ENCODE measurements at regions not wholly inside any gene's neighbourhood (a gene's known extent, or its start where the extent isn't known, plus 50 kb on each side); places are given as distances from the start of the nearest gene placed in this dataset.

DNA sequence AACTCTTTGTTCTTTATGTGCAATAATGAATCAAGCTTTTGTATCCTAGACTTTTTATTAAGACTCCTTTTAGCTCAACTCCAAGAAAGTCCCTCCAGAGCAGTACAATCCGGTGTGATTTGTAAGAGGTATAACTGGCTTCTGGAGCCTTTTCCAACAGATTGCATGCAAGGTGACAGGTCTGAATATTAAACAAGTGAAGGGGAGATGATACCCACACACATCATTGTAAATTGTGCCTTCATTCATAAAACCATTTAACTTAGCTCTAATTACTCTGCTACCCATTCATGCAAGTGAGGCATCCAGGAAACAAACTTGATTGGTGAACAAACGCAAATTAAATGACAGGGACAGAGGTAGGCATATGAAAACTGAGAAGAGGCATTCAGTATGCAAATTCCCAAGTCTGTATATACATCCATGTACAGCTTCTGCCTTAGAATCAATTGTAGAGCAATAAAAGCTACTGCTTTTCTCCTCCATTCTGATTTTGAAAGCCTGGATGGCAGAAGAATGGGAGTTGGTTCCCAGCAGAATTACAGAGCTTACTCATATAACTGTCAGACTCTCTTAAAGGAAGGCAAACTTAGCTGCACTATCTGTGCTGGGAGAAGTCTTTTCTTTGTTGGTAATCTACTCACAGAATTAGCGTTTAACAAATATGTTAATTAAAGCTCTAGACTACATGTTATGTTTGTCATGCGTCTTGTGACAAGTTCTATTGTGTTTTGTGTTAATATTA lies 261.0 kb upstream of the CDH6 start:
- intact Hi-C loops (cut with micrococcal nuclease), result no loop called here
- Histone ChIP-seq H3K27me3 (ENCODE audit: control insufficient read depth in 2 of 2, insufficient read depth in 2 of 2, low read length in 2 of 2) (no peaks in the 10 kb centered on the region), H3K9ac (replicated peaks; ENCODE audit: extremely low read depth, insufficient read depth, low read length) (no peak overlapping the region), H3K27ac (ENCODE audit: insufficient read depth, low read depth, low read length) (no peak overlapping the region), H3K4me2 (ENCODE audit: insufficient read depth, low read length) (no peak overlapping the region), H3K79me2 (ENCODE audit: control insufficient read depth, insufficient read depth, low read length) (no peaks in the 10 kb centered on the region), H3K9me1 (replicated peaks; ENCODE audit: control insufficient read depth, extremely low read depth, insufficient read depth, low read length) (no peaks in the 10 kb centered on the region), H3K4me1 (ENCODE audit: control insufficient read depth, extremely low read depth, insufficient read depth, low read length) (no peaks in the 10 kb centered on the region), H3K4me3 (replicated peaks in 1 of 3; ENCODE audit: insufficient read depth in 1 of 3, low read depth in 1 of 3, low read length in 3 of 3) (no peak overlapping the region), H4K20me1 (replicated peaks; ENCODE audit: control insufficient read depth, extremely low read depth, insufficient read depth, low read length) (no peaks in the 10 kb centered on the region), H3K36me3 (ENCODE audit: control insufficient read depth in 2 of 2, extremely low read depth in 1 of 2, insufficient read depth in 2 of 2, low read length in 2 of 2) (no peaks in the 10 kb centered on the region), H2AFZ (ENCODE audit: low read depth, low read length) (no peak overlapping the region), H3K9me3 (replicated peaks; ENCODE audit: control insufficient read depth, insufficient read depth, low read length) (no peaks in the 10 kb centered on the region)
- FAIRE-seq, result no peak
- no peak for DNase-seq (ENCODE audit: low read depth, low spot score)
- CTCF ChIA-PET, result no interaction called here
- POLR2A ChIA-PET, result no interaction called here
- no TSS peak for BruUV-seq (replicated peaks)
- TF ChIP-seq POLR2A (IDR thresholded peaks at IDR 0.05; ENCODE audit: low read depth, low read length), result no peak
- no peak for TF ChIP-seq GATA2 (IDR thresholded peaks at IDR 0.05; ENCODE audit: insufficient read depth, insufficient read length, low read depth, low read length)
- dilution Hi-C loops (cut with MboI; ENCODE audit: extremely low pct_ligation_motif_present, low sequenced_read_pairs), result no loop called here

DNA sequence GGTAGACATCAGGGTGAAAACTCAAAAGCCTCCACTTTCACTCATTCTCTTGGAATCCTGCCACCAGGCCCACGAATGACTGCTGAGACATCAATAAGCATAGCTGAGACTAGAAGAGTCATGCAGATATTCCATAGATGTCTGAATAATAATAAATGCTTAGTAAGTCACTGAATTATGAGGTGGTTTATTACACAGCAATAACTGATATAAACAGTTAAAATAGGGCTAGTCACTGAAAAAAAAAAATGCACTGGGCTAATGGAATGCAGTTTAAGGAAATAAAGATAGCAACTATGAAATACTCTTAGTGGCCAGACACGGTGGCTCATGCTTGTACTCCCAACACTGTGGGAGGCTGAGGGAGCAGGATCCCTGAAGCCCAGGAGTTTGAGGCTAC lies 262.8 kb upstream of the CDH6 start:
- POLR2A ChIA-PET, result no interaction called here
- H4K20me1 ChIP-seq (replicated peaks; ENCODE audit: control insufficient read depth, extremely low read depth, insufficient read depth, low read length), result no peaks in the 10 kb centered on the region
- no TSS peak for BruUV-seq (replicated peaks)
- no peaks in the 10 kb centered on the region for H3K9me1 ChIP-seq (replicated peaks; ENCODE audit: control insufficient read depth, extremely low read depth, insufficient read depth, low read length)
- CTCF ChIA-PET, result no interaction called here
- H3K36me3 ChIP-seq (ENCODE audit: control insufficient read depth in 2 of 2, extremely low read depth in 1 of 2, insufficient read depth in 2 of 2, low read length in 2 of 2), result no peaks in the 10 kb centered on the region
- TF ChIP-seq EZH2 (IDR thresholded peaks at IDR 0.05; ENCODE audit: borderline replicate concordance, low read depth, low read length, severe bottlenecking) (no peak), GATA2 (IDR thresholded peaks at IDR 0.05; ENCODE audit: insufficient read depth, insufficient read length, low read depth, low read length) (no peak), MYC (IDR thresholded peaks at IDR 0.05; ENCODE audit: low read depth, low read length) (no peak), JUN (IDR thresholded peaks at IDR 0.05; ENCODE audit: borderline replicate concordance, insufficient read depth, insufficient read length, low read depth) (no peak)
- DNase-seq (ENCODE audit: low read depth, low spot score) (no peak), FAIRE-seq (no peak)
- H2AFZ ChIP-seq (ENCODE audit: low read depth, low read length), result no peak overlapping the region
- H3K4me2 ChIP-seq (ENCODE audit: insufficient read depth, low read length), result no peak overlapping the region
- H3K79me2 ChIP-seq (ENCODE audit: control insufficient read depth, insufficient read depth, low read length), result no peaks in the 10 kb centered on the region
- no peaks in the 10 kb centered on the region for H3K27me3 ChIP-seq (ENCODE audit: control insufficient read depth in 2 of 2, insufficient read depth in 2 of 2, low read length in 2 of 2)
- intact Hi-C loops (cut with micrococcal nuclease), result no loop called here
- H3K4me3 ChIP-seq (replicated peaks in 1 of 3; ENCODE audit: insufficient read depth in 1 of 3, low read depth in 1 of 3, low read length in 3 of 3), result no peak overlapping the region
- H3K9ac ChIP-seq (replicated peaks; ENCODE audit: extremely low read depth, insufficient read depth, low read length), result no peak overlapping the region
- no peaks in the 10 kb centered on the region for H3K4me1 ChIP-seq (ENCODE audit: control insufficient read depth, extremely low read depth, insufficient read depth, low read length)
- no peak overlapping the region for H3K27ac ChIP-seq (ENCODE audit: insufficient read depth, low read depth, low read length)
- H3K9me3 ChIP-seq (replicated peaks; ENCODE audit: control insufficient read depth, insufficient read depth, low read length), result no peaks in the 10 kb centered on the region
- dilution Hi-C loops (cut with MboI; ENCODE audit: extremely low pct_ligation_motif_present, low sequenced_read_pairs), result no loop called here

Data from endothelial cell of umbilical vein (primary cell).